Mesenchymal stem cell (in vitro differentiated cells and primary cell): ENCODE measurements at regions not wholly inside any gene's neighbourhood (a gene's known extent, or its start where the extent isn't known, plus 50 kb on each side); places are given as distances from the start of the nearest gene placed in this dataset.

Source experiments
- DNase-seq: peaks from one replicate; pipeline ENCODE4 v3.0.0-alpha.2; 2013
- H2AFZ ChIP-seq: one replicate; pipeline ENCODE4 v1.6.1; 2013; ENCODE audit warnings: low read depth, mild to moderate bottlenecking, control low read depth, inconsistent platforms, low read length, moderate library complexity
- H2AK5ac ChIP-seq: 2 replicates; pipeline ENCODE4 v1.6.1; 2013; ENCODE audit warnings: low read length, moderate library complexity, mild to moderate bottlenecking, inconsistent platforms; ENCODE audit not compliant: severe bottlenecking
- H2BK120ac ChIP-seq: one replicate; pipeline ENCODE4 v1.6.1; 2013; ENCODE audit warnings: low read depth, mild to moderate bottlenecking, inconsistent platforms, low read length, moderate library complexity
- H2BK12ac ChIP-seq, 2 experiments: one replicate each; pipeline ENCODE4 v1.6.1; 2013; ENCODE audit warnings: inconsistent platforms in 2 of 2, low read length in 2 of 2, mild to moderate bottlenecking in 2 of 2, moderate library complexity in 2 of 2, control low read depth in 1 of 2
- H2BK15ac ChIP-seq: one replicate; pipeline ENCODE4 v1.6.1; 2013; ENCODE audit warnings: mild to moderate bottlenecking, low read depth, inconsistent platforms; ENCODE audit not compliant: poor library complexity, severe bottlenecking
- H2BK5ac ChIP-seq: 2 replicates; pipeline ENCODE4 v1.6.1; 2013; ENCODE audit warnings: low read depth, mild to moderate bottlenecking, low read length, control low read depth, inconsistent platforms; ENCODE audit not compliant: poor library complexity, severe bottlenecking
- H3K14ac ChIP-seq, 2 experiments: one replicate each; pipeline ENCODE4 v1.6.1; 2013; ENCODE audit warnings: inconsistent platforms in 2 of 2, low read length in 2 of 2, control low read depth in 1 of 2, mild to moderate bottlenecking in 1 of 2, moderate library complexity in 1 of 2
- H3K18ac ChIP-seq, 2 experiments: one replicate each; pipeline ENCODE4 v1.6.1; 2013; ENCODE audit warnings: inconsistent platforms in 2 of 2, low read length in 2 of 2, control low read depth in 1 of 2, low read depth in 1 of 2, mild to moderate bottlenecking in 1 of 2
- H3K23ac ChIP-seq, 2 experiments: one replicate each; pipeline ENCODE4 v1.6.1; 2013; ENCODE audit warnings: inconsistent platforms in 2 of 2, low read length in 2 of 2, mild to moderate bottlenecking in 2 of 2, moderate library complexity in 2 of 2, control low read depth in 1 of 2
- H3K27ac ChIP-seq: 2 replicates; pipeline ENCODE4 v1.5.1; 2013; ENCODE audit warnings: mild to moderate bottlenecking, moderate library complexity, low read length, control low read depth, inconsistent platforms; ENCODE audit not compliant: poor library complexity, severe bottlenecking
- H3K27me3 ChIP-seq, 2 experiments: 2 replicates each; pipeline versions ENCODE4 v1.6.1 to v1.7.0; 2013; ENCODE audit warnings: low read length in 2 of 2, mild to moderate bottlenecking in 2 of 2, moderate library complexity in 2 of 2, control low read depth in 1 of 2, inconsistent platforms in 1 of 2; ENCODE audit not compliant: control insufficient read depth in 1 of 2, insufficient read depth in 1 of 2
- H3K36me3 ChIP-seq, 2 experiments: 2 replicates each; pipeline versions ENCODE4 v1.6.1 to v1.7.0; 2013; ENCODE audit warnings: low read length in 2 of 2, control low read depth in 1 of 2, inconsistent platforms in 1 of 2, low read depth in 1 of 2, mild to moderate bottlenecking in 1 of 2; ENCODE audit not compliant: insufficient read depth in 2 of 2, control insufficient read depth in 1 of 2
- H3K4ac ChIP-seq, 2 experiments: one replicate each; pipeline ENCODE4 v1.6.1; 2013; ENCODE audit warnings: inconsistent platforms in 2 of 2, low read length in 2 of 2, mild to moderate bottlenecking in 2 of 2, moderate library complexity in 2 of 2, control low read depth in 1 of 2, low read depth in 1 of 2
- H3K4me1 ChIP-seq: 2 replicates; pipeline ENCODE4 v1.6.1; 2013; ENCODE audit warnings: low read depth, low read length, control low read depth; ENCODE audit not compliant: control insufficient read depth, insufficient read depth
- H3K4me2 ChIP-seq: 2 replicates; pipeline ENCODE4 v1.6.1; 2013; ENCODE audit warnings: low read length, mild to moderate bottlenecking, inconsistent platforms; ENCODE audit not compliant: poor library complexity, severe bottlenecking
- H3K4me3 ChIP-seq, 2 experiments: 2 replicates each; pipeline versions ENCODE4 v1.5.1 to v1.7.0; 2013; ENCODE audit warnings: low read length in 2 of 2, mild to moderate bottlenecking in 2 of 2, control low read depth in 1 of 2, low read depth in 1 of 2; ENCODE audit not compliant: insufficient read depth in 1 of 2
- H3K79me1 ChIP-seq: replicated peaks from 2 replicates; pipeline ENCODE4 v1.6.1; 2013; ENCODE audit warnings: mild to moderate bottlenecking, control low read depth, low read length, inconsistent platforms; ENCODE audit not compliant: poor library complexity, severe bottlenecking
- H3K9ac ChIP-seq: 2 replicates; pipeline ENCODE4 v1.7.0; 2013; ENCODE audit warnings: mild to moderate bottlenecking, low read length, moderate library complexity
- H3K9me3 ChIP-seq: 2 replicates; pipeline ENCODE4 v1.7.0; 2013; ENCODE audit warnings: mild to moderate bottlenecking, low read length; ENCODE audit not compliant: control insufficient read depth
- H4K8ac ChIP-seq: one replicate; pipeline ENCODE4 v1.6.1; 2013; ENCODE audit warnings: inconsistent platforms, mild to moderate bottlenecking, low read length, moderate library complexity
- H4K91ac ChIP-seq: one replicate; pipeline ENCODE4 v1.6.1; 2013; ENCODE audit warnings: mild to moderate bottlenecking, low read length, inconsistent platforms
- WGBS: methylation state at CpG from one replicate; pipeline ENCODE4 v1.1.7; 2013; ENCODE audit warnings: mixed read lengths; 5-methylcytosine and 5-hydroxymethylcytosine counted together

GRCh38 chr1:83775977-83776603, 222.8 kb downstream of the TTLL7 start:
- H3K36me3 ChIP-seq: no peaks in the 10 kb centered on the region
- H3K9ac ChIP-seq: no peak overlapping the region
- no peak overlapping the region for H4K91ac ChIP-seq
- no peak overlapping the region for H3K18ac ChIP-seq
- no peaks in the 10 kb centered on the region for H3K79me1 ChIP-seq
- H3K14ac ChIP-seq: no peak overlapping the region
- no peak overlapping the region for H3K27ac ChIP-seq
- 93% methylated on average over 1 of the region's 1 CpG for WGBS
- H2AK5ac ChIP-seq: no peak overlapping the region
- H3K27me3 ChIP-seq: no peaks in the 10 kb centered on the region
- H3K4ac ChIP-seq: no peak overlapping the region
- no peak overlapping the region for H2BK120ac ChIP-seq
- DNase-seq: no peak
- H3K9me3 ChIP-seq: no peaks in the 10 kb centered on the region
- H3K4me1 ChIP-seq: no peaks in the 10 kb centered on the region
- H3K4me2 ChIP-seq: no peak overlapping the region
- no peak overlapping the region for H2BK15ac ChIP-seq
- H3K4me3 ChIP-seq: no peak overlapping the region
- H4K8ac ChIP-seq: no peak overlapping the region
- H2AFZ ChIP-seq: no peak overlapping the region
- no peak overlapping the region for H3K23ac ChIP-seq
- no peak overlapping the region for H2BK5ac ChIP-seq
- no peak overlapping the region for H2BK12ac ChIP-seq

GRCh38 chr1:83773059-83773458, 225.9 kb downstream of the TTLL7 start:
- Histone ChIP-seq H3K14ac (no peak overlapping the region), H3K27me3 (no peaks in the 10 kb centered on the region), H2BK5ac (no peak overlapping the region), H3K4me3 (no peak overlapping the region), H3K4ac (no peak overlapping the region), H3K4me1 (no peaks in the 10 kb centered on the region), H4K8ac (no peak overlapping the region), H2BK15ac (no peak overlapping the region), H3K18ac (no peak overlapping the region), H3K27ac (no peak overlapping the region), H2BK12ac (no peak overlapping the region), H3K36me3 (no peaks in the 10 kb centered on the region), H4K91ac (no peak overlapping the region), H3K79me1 (no peaks in the 10 kb centered on the region), H2BK120ac (no peak overlapping the region), H3K4me2 (no peak overlapping the region), H3K9ac (no peak overlapping the region), H2AFZ (no peak overlapping the region), H3K23ac (no peak overlapping the region), H3K9me3 (no peaks in the 10 kb centered on the region), H2AK5ac (no peak overlapping the region)
- WGBS: 82% methylated on average over 2 of the region's 4 CpGs
- no peak for DNase-seq

GRCh38 chr1:83770319-83770661, 228.6 kb downstream of the TTLL7 start:
- no peak overlapping the region for H2AFZ ChIP-seq
- H3K4ac ChIP-seq: no peak overlapping the region
- no peak overlapping the region for H3K9ac ChIP-seq
- H3K79me1 ChIP-seq: no peaks in the 10 kb centered on the region
- H3K23ac ChIP-seq: no peak overlapping the region
- H3K36me3 ChIP-seq: no peaks in the 10 kb centered on the region
- no peak overlapping the region for H2BK15ac ChIP-seq
- no peak overlapping the region for H3K4me2 ChIP-seq
- H3K27ac ChIP-seq: no peak overlapping the region
- H4K8ac ChIP-seq: no peak overlapping the region
- DNase-seq: no peak
- H2BK5ac ChIP-seq: no peak overlapping the region
- H4K91ac ChIP-seq: no peak overlapping the region
- no peak overlapping the region for H2BK120ac ChIP-seq
- H2AK5ac ChIP-seq: no peak overlapping the region
- H3K9me3 ChIP-seq: no peaks in the 10 kb centered on the region
- H3K18ac ChIP-seq: no peak overlapping the region
- H3K27me3 ChIP-seq: no peaks in the 10 kb centered on the region
- no peaks in the 10 kb centered on the region for H3K4me1 ChIP-seq
- no peak overlapping the region for H2BK12ac ChIP-seq
- no peak overlapping the region for H3K4me3 ChIP-seq
- no peak overlapping the region for H3K14ac ChIP-seq

GRCh38 chr1:83769594-83770318, 229.2 kb downstream of the TTLL7 start:
- no peaks in the 10 kb centered on the region for H3K4me1 ChIP-seq
- no peak overlapping the region for H3K4me3 ChIP-seq
- H3K9ac ChIP-seq: no peak overlapping the region
- no peak overlapping the region for H2BK12ac ChIP-seq
- no peaks in the 10 kb centered on the region for H3K79me1 ChIP-seq
- no peak overlapping the region for H3K14ac ChIP-seq
- no peak for DNase-seq
- H3K4ac ChIP-seq: no peak overlapping the region
- H4K8ac ChIP-seq: no peak overlapping the region
- WGBS: no CpG with 5 or more reads among the region's 3 CpGs
- no peak overlapping the region for H2AFZ ChIP-seq
- H4K91ac ChIP-seq: no peak overlapping the region
- no peak overlapping the region for H2BK15ac ChIP-seq
- no peak overlapping the region for H2AK5ac ChIP-seq
- no peaks in the 10 kb centered on the region for H3K36me3 ChIP-seq
- H2BK5ac ChIP-seq: no peak overlapping the region
- H3K18ac ChIP-seq: no peak overlapping the region
- H3K27ac ChIP-seq: no peak overlapping the region
- H2BK120ac ChIP-seq: no peak overlapping the region
- no peaks in the 10 kb centered on the region for H3K9me3 ChIP-seq
- H3K27me3 ChIP-seq: no peaks in the 10 kb centered on the region
- H3K4me2 ChIP-seq: no peak overlapping the region
- no peak overlapping the region for H3K23ac ChIP-seq
